Adrenal gland (tissue), 9 donors: ENCODE measurements at regions not wholly inside any gene's neighbourhood (a gene's known extent, or its start where the extent isn't known, plus 50 kb on each side); places are given as distances from the start of the nearest gene placed in this dataset.

Source experiments
- DNase-seq, 7 donors: peaks; one replicate each; pipeline ENCODE4 v3.0.0-alpha.2; 2019 to 2020
- H3K27ac ChIP-seq, 5 donors: fragments of 200-600 bp; sonication (generic) in 4 of 5; 1 replicate in 3 of 5; 2 replicates in 2 of 5; pipeline versions ENCODE4 v1.5.1 to v1.8.0; 2016 to 2020; ENCODE audit warnings: mild to moderate bottlenecking in 1 of 5
- H3K27me3 ChIP-seq: fragments of 200-600 bp; 2 replicates; pipeline ENCODE4 v1.8.0; 2021
- H3K36me3 ChIP-seq, 2 donors: fragments of 200-600 bp; replicated peaks in 1 of 2; 1 replicate in 1 of 2; 2 replicates in 1 of 2; pipeline versions ENCODE4 v1.5.1 to v1.8.0; 2018 to 2022
- H3K4me1 ChIP-seq, 2 donors: fragments of 200-600 bp; replicated peaks in 1 of 2; 1 replicate in 1 of 2; 2 replicates in 1 of 2; pipeline versions ENCODE4 v1.5.1 to v1.8.0; 2018 to 2021
- H3K4me3 ChIP-seq, 4 donors: fragments of 200-600 bp; sonication (generic) in 3 of 4; one replicate each; pipeline ENCODE4 v1.5.1; 2016 to 2018
- H3K9me3 ChIP-seq, 3 donors: fragments of 200-600 bp; sonication (generic) in 1 of 3; replicated peaks in 1 of 3; 1 replicate in 2 of 3; 2 replicates in 1 of 3; pipeline versions ENCODE4 v1.5.1 to v1.8.0; 2016 to 2021
- CTCF ChIP-seq, 6 experiments: fragments of 450-650 bp in 4 of 6; fragments of 200-600 bp in 2 of 6; sonication (generic) in 1 of 6; IDR thresholded peaks; 1 replicate in 5 of 6; 2 replicates in 1 of 6; pipeline versions ENCODE4 v1.5.1 to v1.8.0; 2016 to 2021; ENCODE audit warnings: antibody characterized with exemption in 6 of 6, mild to moderate bottlenecking in 2 of 6, moderate library complexity in 1 of 6
- POLR2A ChIP-seq, 2 donors: fragments of 450-650 bp; IDR thresholded peaks; one replicate each; pipeline ENCODE4 v1.6.1; 2017; ENCODE audit warnings: antibody characterized with exemption in 2 of 2, mild to moderate bottlenecking in 2 of 2, moderate library complexity in 1 of 2
- WGBS, 4 donors: extraction: QIAGEN DNeasy Blood & Tissue Kit in 2 of 4; methylation state at CpG; one replicate each; pipeline versions ENCODE4 v1.1.5 to v1.1.7; 2013 to 2017; 5-methylcytosine and 5-hydroxymethylcytosine counted together
- intact Hi-C, 2 donors: fragments of 100-400 bp; cut with DNase I; formaldehyde crosslinking; loops; one replicate each; pipeline versions ENCODE4 v1.14.1 to v1.15.0; 2022 to 2023
- donor health status: healthy with polysubstance abuse.
- donor health status: Bipolar disorder and iron deficiency.
- donor health status: DM: yes; HTN: yes; CAD: no.
- donor health status: DM: no; HTN: no; CAD: no.
- donor health status: DM: no; HTN: no; CAD: no.

DNA sequence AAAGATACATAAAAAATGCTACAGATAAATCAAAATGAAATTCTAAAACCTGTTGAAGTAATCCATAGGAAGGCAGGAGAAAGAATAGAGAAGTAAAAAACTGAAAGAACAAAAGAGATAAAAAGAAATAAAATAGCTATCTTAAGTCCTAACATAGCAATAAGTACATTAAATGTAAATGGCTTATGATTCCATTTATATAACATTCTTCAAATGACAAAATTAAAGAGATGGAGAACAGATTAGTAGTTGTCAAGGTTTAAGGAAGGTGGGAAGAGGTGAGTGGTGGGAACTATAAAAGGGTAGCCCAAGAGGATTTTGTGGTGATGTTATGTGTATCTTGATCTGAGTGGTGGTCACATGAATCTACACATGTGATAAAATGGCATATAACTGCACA is 254.8 kb downstream of the FAM76B start:
- intact Hi-C loops, result no loop called here
- no peak for DNase-seq
- Histone ChIP-seq H3K4me3 (no peak overlapping the region), H3K9me3 (no peaks in the 10 kb centered on the region), H3K4me1 (no peaks in the 10 kb centered on the region), H3K36me3 (no peaks in the 10 kb centered on the region), H3K27me3 (no peaks in the 10 kb centered on the region), H3K27ac (no peak overlapping the region)
- TF ChIP-seq CTCF (IDR thresholded peaks at IDR 0.05), result no peak
- no peak for TF ChIP-seq POLR2A (IDR thresholded peaks at IDR 0.05)

- TF ChIP-seq CTCF (IDR thresholded peaks at IDR 0.05) (no peak), POLR2A (IDR thresholded peaks at IDR 0.05) (no peak)
- Histone ChIP-seq H3K27ac (no peak overlapping the region), H3K4me3 (no peak overlapping the region), H3K9me3 (no peaks in the 10 kb centered on the region), H3K36me3 (no peaks in the 10 kb centered on the region), H3K27me3 (no peaks in the 10 kb centered on the region), H3K4me1 (no peaks in the 10 kb centered on the region)
- DNase-seq, result no peak
- WGBS, 4 donors, result 77 to 91% (median 88%) methylated on average over 1 of the region's 1 CpG
- intact Hi-C loops, result no loop called here
These were observed 255.4 kb downstream of the FAM76B start for GRCh38 chr11:95534226-95534625.

DNA sequence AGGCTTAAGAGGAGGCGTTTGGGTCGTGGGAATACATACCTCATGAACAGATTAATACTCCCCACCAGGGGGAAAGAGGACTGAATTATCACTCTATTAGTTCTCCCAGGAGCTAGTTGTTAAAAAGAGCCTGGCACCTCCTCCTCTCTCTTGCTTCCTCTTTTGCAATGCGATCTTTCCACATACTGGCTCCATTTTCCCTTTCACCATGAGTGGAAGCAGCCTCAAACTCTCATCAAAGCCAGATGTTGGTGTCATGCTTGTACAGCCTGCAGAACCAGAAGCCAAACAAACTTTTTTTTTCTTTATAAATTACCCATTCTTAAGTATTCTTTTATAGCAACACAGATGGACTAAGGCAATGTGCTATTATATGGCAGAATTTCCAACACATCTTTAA is 258.5 kb downstream of the FAM76B start:
- Histone ChIP-seq H3K27me3 (no peaks in the 10 kb centered on the region), H3K4me3 (no peak overlapping the region), H3K27ac (no peak overlapping the region), H3K36me3 (no peaks in the 10 kb centered on the region), H3K4me1 (no peaks in the 10 kb centered on the region), H3K9me3 (no peaks in the 10 kb centered on the region)
- TF ChIP-seq CTCF (IDR thresholded peaks at IDR 0.05) (no peak), POLR2A (IDR thresholded peaks at IDR 0.05) (no peak)
- intact Hi-C loops, result no loop called here
- whole genome bisulfite sequencing, 4 donors, result 78 to 98% (median 82%) methylated on average over 3 of the region's 3 CpGs
- no peak for DNase-seq

DNA sequence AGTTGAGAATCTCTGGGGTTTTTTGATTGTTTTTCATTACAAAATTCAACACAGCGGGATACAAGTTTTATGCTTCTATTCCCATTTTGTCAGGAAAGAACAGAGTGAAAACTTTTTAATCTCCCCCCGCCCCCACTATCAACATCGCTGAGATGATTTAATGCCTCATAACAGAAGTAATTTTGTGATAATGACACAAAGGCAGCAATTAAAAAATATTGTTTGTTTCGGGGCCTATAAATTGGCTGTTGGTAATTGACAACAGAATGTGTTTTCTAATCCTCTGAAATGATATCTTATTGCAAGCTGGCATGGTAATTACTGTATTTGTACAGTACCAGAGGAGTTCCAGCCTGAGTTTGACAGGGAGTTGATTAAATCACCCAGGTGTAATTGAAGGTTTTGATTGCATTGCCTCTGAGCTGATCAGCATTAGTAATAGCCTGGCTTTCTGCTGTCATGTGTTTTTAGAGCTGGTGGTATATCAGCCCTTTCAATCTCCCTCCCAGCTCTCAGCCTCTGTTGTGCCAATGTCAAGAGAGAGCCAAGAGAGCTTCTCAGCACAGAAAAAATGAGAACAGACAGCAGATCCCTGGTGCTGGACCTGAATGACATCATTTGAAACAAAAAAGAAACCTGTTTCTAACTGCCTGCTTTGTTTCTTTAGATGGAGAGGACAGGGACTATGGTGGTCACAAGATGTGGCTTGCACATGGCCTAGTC is 265.1 kb downstream of the FAM76B start:
- Histone ChIP-seq H3K4me1 (no peaks in the 10 kb centered on the region), H3K4me3 (no peak overlapping the region), H3K27ac (peak overlapping the region in 1 of 5 donors; percentile 15), H3K27me3 (no peaks in the 10 kb centered on the region), H3K9me3 (no peaks in the 10 kb centered on the region), H3K36me3 (no peaks in the 10 kb centered on the region)
- peak in 1 of 7 donors; percentile 80 for DNase-seq
- TF ChIP-seq CTCF (IDR thresholded peaks at IDR 0.05), result no peak
- TF ChIP-seq POLR2A (IDR thresholded peaks at IDR 0.05), result no peak
- 74 to 85% (median 84%) methylated on average over 4 of the region's 4 CpGs for WGBS, 4 donors
- intact Hi-C loops, result no loop called here
